WERI-Rb-1 (cell line): ENCODE measurements at regions not wholly inside any gene's neighbourhood (a gene's known extent, or its start where the extent isn't known, plus 50 kb on each side); places are given as distances from the start of the nearest gene placed in this dataset.

ENCODE experiments used
- DNase-seq: peaks from one replicate; pipeline ENCODE4 v3.0.0-alpha.2; 2020
- H3K27ac ChIP-seq: fragments of 250-450 bp; sonication (Bioruptor Pico); 2 replicates; pipeline ENCODE4 v1.5.1; 2020; ENCODE audit warnings: mild to moderate bottlenecking, moderate library complexity
- H3K27me3 ChIP-seq: fragments of 250-450 bp; sonication (Bioruptor Pico); 2 replicates; pipeline ENCODE4 v1.5.1; 2021; ENCODE audit warnings: mild to moderate bottlenecking, low read depth, moderate library complexity; ENCODE audit not compliant: insufficient read depth, severe bottlenecking
- H3K36me3 ChIP-seq: fragments of 250-450 bp; sonication (Bioruptor Pico); 2 replicates; pipeline ENCODE4 v1.5.1; 2020; ENCODE audit warnings: mild to moderate bottlenecking, moderate library complexity
- H3K4me3 ChIP-seq: 2 replicates; pipeline ENCODE4 v1.5.1; 2011; ENCODE audit warnings: low read depth, mild to moderate bottlenecking, control low read depth, low read length
- H3K9me3 ChIP-seq: fragments of 250-450 bp; sonication (Bioruptor Pico); 2 replicates; pipeline ENCODE4 v1.5.1; 2021; ENCODE audit warnings: mild to moderate bottlenecking, moderate library complexity; ENCODE audit not compliant: severe bottlenecking
- TF ChIP-seq, protein P1 (sequence below): IDR thresholded peaks from 2 replicates; pipeline ENCODE4 v1.5.1; 2011; ENCODE audit warnings: low read depth, mild to moderate bottlenecking, control low read depth, inconsistent platforms, low read length

DNA sequence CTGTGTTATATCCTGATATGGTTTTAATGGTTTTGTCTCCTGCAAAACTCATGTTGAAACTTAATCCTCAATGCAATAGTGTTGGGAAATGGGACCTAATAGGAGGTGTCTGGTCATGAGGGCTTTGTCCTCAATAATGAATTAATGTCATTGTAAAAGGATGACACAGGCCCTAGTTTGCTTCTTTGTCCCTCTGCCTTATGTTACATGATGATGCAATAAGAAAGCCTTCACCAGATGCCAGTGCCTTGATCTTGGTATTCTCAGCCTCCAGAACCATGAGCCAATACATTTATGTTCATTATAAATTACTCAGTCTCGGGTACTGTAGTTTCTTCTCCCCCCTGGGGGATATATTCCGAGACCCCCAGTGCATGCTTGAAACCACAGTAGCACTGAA lies 1247.4 kb upstream of the SORCS1 start:
- TF ChIP-seq, protein P1, sequence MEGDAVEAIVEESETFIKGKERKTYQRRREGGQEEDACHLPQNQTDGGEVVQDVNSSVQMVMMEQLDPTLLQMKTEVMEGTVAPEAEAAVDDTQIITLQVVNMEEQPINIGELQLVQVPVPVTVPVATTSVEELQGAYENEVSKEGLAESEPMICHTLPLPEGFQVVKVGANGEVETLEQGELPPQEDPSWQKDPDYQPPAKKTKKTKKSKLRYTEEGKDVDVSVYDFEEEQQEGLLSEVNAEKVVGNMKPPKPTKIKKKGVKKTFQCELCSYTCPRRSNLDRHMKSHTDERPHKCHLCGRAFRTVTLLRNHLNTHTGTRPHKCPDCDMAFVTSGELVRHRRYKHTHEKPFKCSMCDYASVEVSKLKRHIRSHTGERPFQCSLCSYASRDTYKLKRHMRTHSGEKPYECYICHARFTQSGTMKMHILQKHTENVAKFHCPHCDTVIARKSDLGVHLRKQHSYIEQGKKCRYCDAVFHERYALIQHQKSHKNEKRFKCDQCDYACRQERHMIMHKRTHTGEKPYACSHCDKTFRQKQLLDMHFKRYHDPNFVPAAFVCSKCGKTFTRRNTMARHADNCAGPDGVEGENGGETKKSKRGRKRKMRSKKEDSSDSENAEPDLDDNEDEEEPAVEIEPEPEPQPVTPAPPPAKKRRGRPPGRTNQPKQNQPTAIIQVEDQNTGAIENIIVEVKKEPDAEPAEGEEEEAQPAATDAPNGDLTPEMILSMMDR = no peak
- Histone ChIP-seq H3K4me3 (no peak overlapping the region), H3K9me3 (no peaks in the 10 kb centered on the region), H3K27ac (no peak overlapping the region), H3K36me3 (no peaks in the 10 kb centered on the region), H3K27me3 (no peaks in the 10 kb centered on the region)
- DNase-seq = no peak

DNA sequence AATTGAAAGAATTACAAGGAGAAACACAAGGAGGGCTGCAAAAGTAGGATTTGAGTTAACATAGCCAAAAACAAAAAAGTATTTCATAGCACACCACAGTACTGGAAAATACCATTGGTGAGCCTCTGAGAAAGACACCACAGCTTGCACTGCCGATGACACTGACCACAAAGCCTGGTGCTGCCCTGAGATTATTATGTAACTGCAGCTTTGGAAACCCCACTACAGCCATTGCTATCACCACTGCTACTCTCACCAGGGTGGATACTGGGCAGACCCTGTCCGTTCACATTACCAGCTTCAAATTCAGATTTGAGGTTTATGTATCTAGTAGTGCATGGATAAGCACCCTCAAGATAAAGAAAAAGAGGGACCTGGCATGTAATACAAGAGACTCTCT lies 1246.7 kb upstream of the SORCS1 start:
- no peaks in the 10 kb centered on the region for H3K27me3 ChIP-seq
- no peak overlapping the region for H3K27ac ChIP-seq
- H3K36me3 ChIP-seq = no peaks in the 10 kb centered on the region
- H3K4me3 ChIP-seq = no peak overlapping the region
- no peak for DNase-seq
- H3K9me3 ChIP-seq = no peaks in the 10 kb centered on the region
- TF ChIP-seq, protein P1 = no peak

DNA sequence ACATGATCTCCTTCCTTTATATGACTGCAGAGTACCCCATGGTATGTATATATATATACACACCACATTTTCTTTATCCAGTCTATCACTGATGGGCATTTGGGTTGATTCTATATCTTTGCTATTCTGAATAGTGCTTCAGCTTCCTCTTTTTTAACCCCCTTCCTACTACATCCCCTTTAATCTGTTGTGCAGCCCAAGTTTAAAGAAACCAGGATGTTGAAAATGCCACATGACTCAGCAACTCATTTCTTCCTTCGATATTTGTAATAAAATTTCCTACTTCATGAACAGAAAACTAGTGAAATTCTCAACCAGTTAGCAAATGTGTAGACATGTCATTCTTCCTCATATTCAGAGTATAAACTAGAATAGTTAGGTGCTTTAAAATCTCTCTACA lies 1245.7 kb upstream of the SORCS1 start:
- TF ChIP-seq, protein P1 = no peak
- H3K9me3 ChIP-seq = no peaks in the 10 kb centered on the region
- no peaks in the 10 kb centered on the region for H3K27me3 ChIP-seq
- H3K36me3 ChIP-seq = no peaks in the 10 kb centered on the region
- no peak for DNase-seq
- no peak overlapping the region for H3K4me3 ChIP-seq
- H3K27ac ChIP-seq = no peak overlapping the region

DNA sequence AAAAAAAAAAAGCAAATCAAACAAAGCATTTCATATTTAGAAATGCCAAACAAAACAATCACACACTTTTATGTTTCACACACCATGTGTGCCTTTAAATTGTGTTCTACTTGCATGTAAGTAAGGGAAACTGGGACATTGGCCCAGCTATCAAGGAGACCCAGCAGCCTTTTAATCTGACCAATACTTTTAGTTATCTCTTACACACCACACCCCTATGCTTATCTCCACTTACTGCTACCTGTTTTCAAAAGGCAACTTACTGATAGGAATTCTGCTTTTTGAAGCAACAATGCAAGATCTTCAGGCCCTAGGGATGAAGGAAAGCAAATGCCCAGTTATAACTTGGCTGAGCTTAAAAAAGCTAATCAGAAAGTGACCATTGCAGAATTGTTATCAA lies 1244.8 kb upstream of the SORCS1 start:
- Histone ChIP-seq H3K4me3 (no peak overlapping the region), H3K27me3 (no peaks in the 10 kb centered on the region), H3K36me3 (no peaks in the 10 kb centered on the region), H3K9me3 (no peaks in the 10 kb centered on the region), H3K27ac (no peak overlapping the region)
- no peak for DNase-seq
- TF ChIP-seq, protein P1 = no peak

DNA sequence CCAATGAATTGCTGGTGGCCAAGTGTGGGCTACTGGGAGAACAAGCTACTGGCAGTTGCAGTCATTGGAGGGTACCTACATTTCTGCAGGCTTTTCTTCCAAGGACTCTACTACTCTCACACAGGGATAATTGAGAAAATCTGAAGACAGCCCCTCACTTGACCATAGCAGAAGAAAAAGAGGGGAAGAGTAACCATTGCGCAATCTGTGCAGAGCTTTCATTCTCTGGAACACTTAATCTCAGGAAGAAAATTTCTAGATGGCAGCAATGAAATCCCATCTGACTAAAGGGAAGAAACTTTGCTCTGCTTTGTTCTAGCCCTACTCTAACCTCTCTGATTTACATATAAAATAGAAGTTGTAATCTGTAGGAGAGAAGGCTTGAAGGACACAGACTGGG lies 1239.6 kb upstream of the SORCS1 start:
- TF ChIP-seq, protein P1 = no peak
- Histone ChIP-seq H3K27me3 (no peaks in the 10 kb centered on the region), H3K36me3 (no peaks in the 10 kb centered on the region), H3K4me3 (no peak overlapping the region), H3K27ac (no peak overlapping the region), H3K9me3 (no peaks in the 10 kb centered on the region)
- DNase-seq = no peak

DNA sequence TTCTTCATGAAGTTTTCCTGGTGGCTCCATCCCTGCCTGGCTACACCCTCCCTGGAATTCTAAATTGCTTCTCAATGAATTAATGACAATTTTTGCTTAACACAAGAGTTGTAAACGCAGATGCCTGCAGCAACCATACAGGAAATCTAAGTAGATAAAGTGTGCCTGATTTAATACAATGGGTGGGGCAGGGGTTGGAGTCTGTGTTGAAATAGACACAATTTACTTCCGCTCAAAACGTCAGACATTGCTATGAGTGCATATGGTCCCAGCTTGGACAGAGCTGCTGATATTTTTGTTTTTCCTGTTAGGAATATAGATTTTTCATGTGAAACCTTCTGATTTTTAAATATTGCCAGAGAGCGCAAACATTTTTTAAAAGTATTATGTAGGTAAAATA lies 1235.0 kb upstream of the SORCS1 start:
- Histone ChIP-seq H3K27ac (no peak overlapping the region), H3K36me3 (no peaks in the 10 kb centered on the region), H3K9me3 (no peaks in the 10 kb centered on the region), H3K27me3 (no peaks in the 10 kb centered on the region), H3K4me3 (no peak overlapping the region)
- DNase-seq = no peak
- TF ChIP-seq, protein P1 = no peak
